Trophoblast cell (in vitro differentiated cells and primary cell): ENCODE measurements at regions not wholly inside any gene's neighbourhood (a gene's known extent, or its start where the extent isn't known, plus 50 kb on each side); places are given as distances from the start of the nearest gene placed in this dataset.

Experiments used
- DNase-seq, 2 donors: peaks; one replicate each; pipeline ENCODE4 v3.0.0-alpha.2; 2016
- H2AFZ ChIP-seq: 2 replicates; pipeline ENCODE4 v1.6.1; 2013; ENCODE audit warnings: low read length, moderate library complexity, mild to moderate bottlenecking; ENCODE audit not compliant: insufficient read depth, poor library complexity
- H2AK5ac ChIP-seq: 2 replicates; pipeline ENCODE4 v1.6.1; 2013; ENCODE audit warnings: mild to moderate bottlenecking, low read length
- H2BK120ac ChIP-seq: 2 replicates; pipeline ENCODE4 v1.6.1; 2013; ENCODE audit warnings: low read length, mild to moderate bottlenecking, moderate library complexity; ENCODE audit not compliant: insufficient read depth, poor library complexity
- H2BK12ac ChIP-seq: 2 replicates; pipeline ENCODE4 v1.6.1; 2013; ENCODE audit warnings: mild to moderate bottlenecking, low read length, moderate library complexity
- H2BK5ac ChIP-seq: 2 replicates; pipeline ENCODE4 v1.6.1; 2013; ENCODE audit warnings: low read length, low read depth, moderate library complexity, mild to moderate bottlenecking; ENCODE audit not compliant: poor library complexity
- H3K14ac ChIP-seq: 2 replicates; pipeline ENCODE4 v1.6.1; 2013; ENCODE audit warnings: mild to moderate bottlenecking, low read length
- H3K18ac ChIP-seq: 2 replicates; pipeline ENCODE4 v1.6.1; 2013; ENCODE audit warnings: mild to moderate bottlenecking, low read length
- H3K23ac ChIP-seq: 2 replicates; pipeline ENCODE4 v1.6.1; 2013; ENCODE audit warnings: low read length
- H3K27ac ChIP-seq: 2 replicates; pipeline ENCODE4 v1.5.1; 2013; ENCODE audit warnings: low read depth, mild to moderate bottlenecking, inconsistent platforms, low read length, moderate library complexity
- H3K27me3 ChIP-seq: 2 replicates; pipeline ENCODE4 v1.6.1; 2013; ENCODE audit warnings: inconsistent platforms, mild to moderate bottlenecking, low read length, moderate library complexity; ENCODE audit not compliant: insufficient read depth
- H3K36me3 ChIP-seq, 2 experiments: 1 replicate in 1 of 2; 2 replicates in 1 of 2; pipeline ENCODE4 v1.6.1; 2013; ENCODE audit warnings: low read length in 2 of 2, mild to moderate bottlenecking in 2 of 2, moderate library complexity in 1 of 2; ENCODE audit not compliant: insufficient read depth in 2 of 2, control insufficient read depth in 1 of 2
- H3K4ac ChIP-seq: 2 replicates; pipeline ENCODE4 v1.6.1; 2013; ENCODE audit warnings: low read depth, mild to moderate bottlenecking, low read length, moderate library complexity
- H3K4me1 ChIP-seq, 2 experiments: 1 replicate in 1 of 2; 2 replicates in 1 of 2; pipeline ENCODE4 v1.6.1; 2013; ENCODE audit warnings: low read length in 2 of 2, mild to moderate bottlenecking in 2 of 2, moderate library complexity in 1 of 2; ENCODE audit not compliant: insufficient read depth in 2 of 2, control insufficient read depth in 1 of 2
- H3K4me2 ChIP-seq: 2 replicates; pipeline ENCODE4 v1.6.1; 2013; ENCODE audit warnings: inconsistent platforms, mild to moderate bottlenecking, low read length, moderate library complexity
- H3K4me3 ChIP-seq: 2 replicates; pipeline ENCODE4 v1.5.1; 2013; ENCODE audit warnings: mild to moderate bottlenecking, low read depth, low read length, inconsistent platforms
- H3K79me1 ChIP-seq: one replicate; pipeline ENCODE4 v1.6.1; 2013; ENCODE audit warnings: low read length
- H3K79me2 ChIP-seq: 2 replicates; pipeline ENCODE4 v1.6.1; 2013; ENCODE audit warnings: low read length, mild to moderate bottlenecking; ENCODE audit not compliant: control insufficient read depth, insufficient read depth, poor library complexity
- H3K9ac ChIP-seq: 2 replicates; pipeline ENCODE4 v1.6.1; 2013; ENCODE audit warnings: mild to moderate bottlenecking, low read length
- H3K9me3 ChIP-seq: 2 replicates; pipeline ENCODE4 v1.6.1; 2013; ENCODE audit warnings: low read depth, mild to moderate bottlenecking, control low read depth, inconsistent platforms, low read length; ENCODE audit not compliant: insufficient read depth
- H4K12ac ChIP-seq: 2 replicates; pipeline ENCODE4 v1.6.1; 2013; ENCODE audit warnings: low read depth, mild to moderate bottlenecking, low read length, moderate library complexity
- H4K8ac ChIP-seq: 2 replicates; pipeline ENCODE4 v1.6.1; 2013; ENCODE audit warnings: low read depth, mild to moderate bottlenecking, low read length, moderate library complexity
- H4K91ac ChIP-seq: one replicate; pipeline ENCODE4 v1.6.1; 2013; ENCODE audit warnings: low read depth, mild to moderate bottlenecking, low read length, moderate library complexity
- WGBS: extraction: QIAGEN DNeasy Blood & Tissue Kit; methylation state at CpG from one replicate; pipeline ENCODE4 v1.1.7; 2013; ENCODE audit warnings: missing lambda C conversion rate; ENCODE audit not compliant: insufficient read length, insufficient coverage; ENCODE audit errors: extremely low coverage; 5-methylcytosine and 5-hydroxymethylcytosine counted together

GRCh38 chr12:75642226-75642625, 130.8 kb upstream of the KRR1 start:
- peaks cover 3% of the 10 kb centered on the region for H3K79me1 ChIP-seq
- no peak overlapping the region for H4K12ac ChIP-seq
- H3K18ac ChIP-seq = no peak overlapping the region
- H3K4me3 ChIP-seq = no peak overlapping the region
- no peak overlapping the region for H4K91ac ChIP-seq
- no peak overlapping the region for H2BK5ac ChIP-seq
- H3K4me1 ChIP-seq = peaks cover 0 to 3% of the 10 kb centered on the region in 2 experiments
- no peak overlapping the region for H3K27ac ChIP-seq
- H2BK120ac ChIP-seq = no peak overlapping the region
- H4K8ac ChIP-seq = no peak overlapping the region
- H3K4ac ChIP-seq = no peak overlapping the region
- no peaks in the 10 kb centered on the region for H3K9me3 ChIP-seq
- H2AK5ac ChIP-seq = no peak overlapping the region
- no peaks in the 10 kb centered on the region for H3K36me3 ChIP-seq
- no peak overlapping the region for H3K14ac ChIP-seq
- no peaks in the 10 kb centered on the region for H3K27me3 ChIP-seq
- no peak overlapping the region for H3K4me2 ChIP-seq
- no peak overlapping the region for H2BK12ac ChIP-seq
- no peaks in the 10 kb centered on the region for H3K79me2 ChIP-seq
- no peak overlapping the region for H2AFZ ChIP-seq
- no peak overlapping the region for H3K9ac ChIP-seq
- DNase-seq = no peak
- WGBS = no CpG with 5 or more reads among the region's 1 CpG
- H3K23ac ChIP-seq = no peak overlapping the region

GRCh38 chr12:75641031-75641780, 129.8 kb upstream of the KRR1 start:
- no peak overlapping the region for H2BK5ac ChIP-seq
- no peak overlapping the region for H3K4ac ChIP-seq
- no peak overlapping the region for H3K23ac ChIP-seq
- no peak overlapping the region for H3K27ac ChIP-seq
- H3K27me3 ChIP-seq = no peaks in the 10 kb centered on the region
- no peak overlapping the region for H3K18ac ChIP-seq
- H3K79me2 ChIP-seq = no peaks in the 10 kb centered on the region
- H2BK12ac ChIP-seq = peak overlapping the region; percentile 89
- peaks cover 3% of the 10 kb centered on the region for H3K79me1 ChIP-seq
- H2BK120ac ChIP-seq = no peak overlapping the region
- H4K12ac ChIP-seq = no peak overlapping the region
- no peak overlapping the region for H4K8ac ChIP-seq
- H4K91ac ChIP-seq = peak overlapping the region; percentile 24
- H3K36me3 ChIP-seq = no peaks in the 10 kb centered on the region
- H2AK5ac ChIP-seq = peak overlapping the region; percentile 37
- H3K9ac ChIP-seq = no peak overlapping the region
- peak in 1 of 2 donors; percentile 33 for DNase-seq
- H3K4me1 ChIP-seq = peaks cover 0 to 3% of the 10 kb centered on the region in 2 experiments
- no CpG with 5 or more reads among the region's 4 CpGs for WGBS
- no peak overlapping the region for H3K14ac ChIP-seq
- no peak overlapping the region for H3K4me3 ChIP-seq
- no peaks in the 10 kb centered on the region for H3K9me3 ChIP-seq
- H3K4me2 ChIP-seq = no peak overlapping the region
- H2AFZ ChIP-seq = no peak overlapping the region

GRCh38 chr12:75638792-75639191, 127.4 kb upstream of the KRR1 start:
- Histone ChIP-seq H2BK5ac (peak overlapping the region; percentile 27), H3K4me2 (no peak overlapping the region), H4K12ac (no peak overlapping the region), H3K79me2 (no peaks in the 10 kb centered on the region), H3K4me3 (no peak overlapping the region), H3K27me3 (no peaks in the 10 kb centered on the region), H4K91ac (no peak overlapping the region), H2AFZ (no peak overlapping the region), H2AK5ac (no peak overlapping the region), H3K4me1 (peaks cover 0 to 3% of the 10 kb centered on the region in 2 experiments), H3K23ac (no peak overlapping the region), H3K9ac (no peak overlapping the region), H3K9me3 (no peaks in the 10 kb centered on the region), H3K18ac (no peak overlapping the region), H3K4ac (no peak overlapping the region), H3K27ac (no peak overlapping the region), H2BK120ac (peak overlapping the region; percentile 37), H3K79me1 (peaks cover 3% of the 10 kb centered on the region), H3K36me3 (no peaks in the 10 kb centered on the region), H4K8ac (no peak overlapping the region), H2BK12ac (no peak overlapping the region), H3K14ac (no peak overlapping the region)
- DNase-seq = peak in 1 of 2 donors; percentile 38
- WGBS = no CpG with 5 or more reads among the region's 7 CpGs

- Histone ChIP-seq H3K14ac (no peak overlapping the region), H3K9me3 (no peaks in the 10 kb centered on the region), H3K4me2 (no peak overlapping the region), H2AFZ (no peak overlapping the region), H2BK5ac (no peak overlapping the region), H2BK120ac (no peak overlapping the region), H3K79me2 (no peaks in the 10 kb centered on the region), H4K91ac (no peak overlapping the region), H3K27ac (no peak overlapping the region), H3K4me3 (no peak overlapping the region), H3K23ac (no peak overlapping the region), H3K4me1 (peaks cover 0 to 3% of the 10 kb centered on the region in 2 experiments), H2AK5ac (no peak overlapping the region), H3K36me3 (no peaks in the 10 kb centered on the region), H3K79me1 (peaks cover 3% of the 10 kb centered on the region), H2BK12ac (no peak overlapping the region), H3K27me3 (no peaks in the 10 kb centered on the region), H4K8ac (no peak overlapping the region), H3K4ac (no peak overlapping the region), H3K18ac (no peak overlapping the region), H4K12ac (no peak overlapping the region), H3K9ac (no peak overlapping the region)
- no CpG with 5 or more reads among the region's 4 CpGs for WGBS
- DNase-seq = no peak
Observed at GRCh38 chr12:75636607-75637006, 125.2 kb upstream of the KRR1 start.
